ENCODE measurements at regions not wholly inside any gene's neighbourhood (a gene's known extent, or its start where the extent isn't known, plus 50 kb on each side); places are given as distances from the start of the nearest gene placed in this dataset.

GRCh38 chr22:48564995-48565394 lies 1262.7 kb downstream of the BRD1 start:
- CTCF ChIA-PET: interaction anchor here (0.7 to 0.8 kb wide), 2 partner anchors 16 to 37 kb away, joined by 3 read pairs; no protein-coding TSS in a partner anchor
- H3K9me3 ChIP-seq (ENCODE audit: control insufficient read depth, insufficient read depth, low read depth, low read length): no peaks in the 10 kb centered on the region
- POLR2A ChIA-PET: no interaction called here

DNA sequence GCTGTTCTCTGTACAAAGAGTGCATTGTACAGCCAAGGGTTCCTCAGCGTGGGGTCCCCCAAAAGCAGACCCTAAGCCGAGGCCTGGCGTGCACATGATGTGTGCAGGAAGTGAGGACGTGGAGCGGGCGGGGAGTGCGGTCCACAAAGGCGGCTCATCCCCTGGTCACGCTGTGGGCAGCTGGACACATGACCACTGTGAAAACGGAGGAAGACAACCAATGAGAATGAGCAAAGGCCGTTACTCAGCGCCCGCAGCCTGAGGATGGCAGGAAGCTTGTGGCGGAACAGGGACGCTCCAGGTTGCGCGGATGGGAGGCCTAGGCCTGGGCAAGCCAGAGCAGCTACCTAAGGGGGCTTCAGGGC lies 1263.7 kb downstream of the BRD1 start:
- TF ChIP-seq REPIN1 (tag by site-specific recombination; IDR thresholded peaks at IDR 0.05; ENCODE audit: low read depth) (no peak), ZNF596 (tag by site-specific recombination; IDR thresholded peaks at IDR 0.05) (no peak), ZNF791 (tag by site-specific recombination; IDR thresholded peaks at IDR 0.05) (no peak), ZSCAN30 (tag by site-specific recombination; IDR thresholded peaks at IDR 0.05) (no peak), ZNF292 (tag by site-specific recombination; IDR thresholded peaks at IDR 0.05; ENCODE audit: borderline replicate concordance, low read depth) (no peak), ZNF366 (tag by site-specific recombination; conservative IDR thresholded peaks at IDR 0.05) (no peak), ZNF530 (tag by site-specific recombination; IDR thresholded peaks at IDR 0.05; ENCODE audit: low read depth) (no peak), CTCF (tag by site-specific recombination; IDR thresholded peaks at IDR 0.05) (no peak), ZNF423 (tag by site-specific recombination; IDR thresholded peaks at IDR 0.05) (no peak), ZNF394 (tag by site-specific recombination; IDR thresholded peaks at IDR 0.05; ENCODE audit: borderline replicate concordance) (no peak), ZNF792 (tag by site-specific recombination; IDR thresholded peaks at IDR 0.05) (no peak), SETDB1 (IDR thresholded peaks at IDR 0.05; ENCODE audit: insufficient read length, low read length) (no peak), ZNF785 (tag by site-specific recombination; IDR thresholded peaks at IDR 0.05) (no peak), ZNF664 (tag by site-specific recombination; IDR thresholded peaks at IDR 0.05) (no peak), OVOL3 (tag by site-specific recombination; IDR thresholded peaks at IDR 0.05) (no peak), ZNF777 (tag by site-specific recombination; IDR thresholded peaks at IDR 0.05; ENCODE audit: borderline replicate concordance) (no peak), HOXD13 (CRISPR knock-in tag; IDR thresholded peaks at IDR 0.05; ENCODE audit: borderline replicate concordance) (no peak)
- TF ChIP-seq, protein P1, sequence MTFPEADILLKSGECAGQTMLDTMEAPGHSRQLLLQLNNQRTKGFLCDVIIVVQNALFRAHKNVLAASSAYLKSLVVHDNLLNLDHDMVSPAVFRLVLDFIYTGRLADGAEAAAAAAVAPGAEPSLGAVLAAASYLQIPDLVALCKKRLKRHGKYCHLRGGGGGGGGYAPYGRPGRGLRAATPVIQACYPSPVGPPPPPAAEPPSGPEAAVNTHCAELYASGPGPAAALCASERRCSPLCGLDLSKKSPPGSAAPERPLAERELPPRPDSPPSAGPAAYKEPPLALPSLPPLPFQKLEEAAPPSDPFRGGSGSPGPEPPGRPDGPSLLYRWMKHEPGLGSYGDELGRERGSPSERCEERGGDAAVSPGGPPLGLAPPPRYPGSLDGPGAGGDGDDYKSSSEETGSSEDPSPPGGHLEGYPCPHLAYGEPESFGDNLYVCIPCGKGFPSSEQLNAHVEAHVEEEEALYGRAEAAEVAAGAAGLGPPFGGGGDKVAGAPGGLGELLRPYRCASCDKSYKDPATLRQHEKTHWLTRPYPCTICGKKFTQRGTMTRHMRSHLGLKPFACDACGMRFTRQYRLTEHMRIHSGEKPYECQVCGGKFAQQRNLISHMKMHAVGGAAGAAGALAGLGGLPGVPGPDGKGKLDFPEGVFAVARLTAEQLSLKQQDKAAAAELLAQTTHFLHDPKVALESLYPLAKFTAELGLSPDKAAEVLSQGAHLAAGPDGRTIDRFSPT (tag by site-specific recombination; IDR thresholded peaks at IDR 0.05): no peak
- TF ChIP-seq, protein P2, sequence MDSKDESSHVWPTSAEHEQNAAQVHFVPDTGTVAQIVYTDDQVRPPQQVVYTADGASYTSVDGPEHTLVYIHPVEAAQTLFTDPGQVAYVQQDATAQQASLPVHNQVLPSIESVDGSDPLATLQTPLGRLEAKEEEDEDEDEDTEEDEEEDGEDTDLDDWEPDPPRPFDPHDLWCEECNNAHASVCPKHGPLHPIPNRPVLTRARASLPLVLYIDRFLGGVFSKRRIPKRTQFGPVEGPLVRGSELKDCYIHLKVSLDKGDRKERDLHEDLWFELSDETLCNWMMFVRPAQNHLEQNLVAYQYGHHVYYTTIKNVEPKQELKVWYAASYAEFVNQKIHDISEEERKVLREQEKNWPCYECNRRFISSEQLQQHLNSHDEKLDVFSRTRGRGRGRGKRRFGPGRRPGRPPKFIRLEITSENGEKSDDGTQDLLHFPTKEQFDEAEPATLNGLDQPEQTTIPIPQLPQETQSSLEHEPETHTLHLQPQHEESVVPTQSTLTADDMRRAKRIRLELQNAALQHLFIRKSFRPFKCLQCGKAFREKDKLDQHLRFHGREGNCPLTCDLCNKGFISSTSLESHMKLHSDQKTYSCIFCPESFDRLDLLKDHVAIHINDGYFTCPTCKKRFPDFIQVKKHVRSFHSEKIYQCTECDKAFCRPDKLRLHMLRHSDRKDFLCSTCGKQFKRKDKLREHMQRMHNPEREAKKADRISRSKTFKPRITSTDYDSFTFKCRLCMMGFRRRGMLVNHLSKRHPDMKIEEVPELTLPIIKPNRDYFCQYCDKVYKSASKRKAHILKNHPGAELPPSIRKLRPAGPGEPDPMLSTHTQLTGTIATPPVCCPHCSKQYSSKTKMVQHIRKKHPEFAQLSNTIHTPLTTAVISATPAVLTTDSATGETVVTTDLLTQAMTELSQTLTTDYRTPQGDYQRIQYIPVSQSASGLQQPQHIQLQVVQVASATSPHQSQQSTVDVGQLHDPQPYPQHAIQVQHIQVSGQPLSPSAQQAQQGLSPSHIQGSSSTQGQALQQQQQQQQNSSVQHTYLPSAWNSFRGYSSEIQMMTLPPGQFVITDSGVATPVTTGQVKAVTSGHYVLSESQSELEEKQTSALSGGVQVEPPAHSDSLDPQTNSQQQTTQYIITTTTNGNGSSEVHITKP (tag by site-specific recombination; IDR thresholded peaks at IDR 0.05): no peak
- TF ChIP-seq, protein P3, sequence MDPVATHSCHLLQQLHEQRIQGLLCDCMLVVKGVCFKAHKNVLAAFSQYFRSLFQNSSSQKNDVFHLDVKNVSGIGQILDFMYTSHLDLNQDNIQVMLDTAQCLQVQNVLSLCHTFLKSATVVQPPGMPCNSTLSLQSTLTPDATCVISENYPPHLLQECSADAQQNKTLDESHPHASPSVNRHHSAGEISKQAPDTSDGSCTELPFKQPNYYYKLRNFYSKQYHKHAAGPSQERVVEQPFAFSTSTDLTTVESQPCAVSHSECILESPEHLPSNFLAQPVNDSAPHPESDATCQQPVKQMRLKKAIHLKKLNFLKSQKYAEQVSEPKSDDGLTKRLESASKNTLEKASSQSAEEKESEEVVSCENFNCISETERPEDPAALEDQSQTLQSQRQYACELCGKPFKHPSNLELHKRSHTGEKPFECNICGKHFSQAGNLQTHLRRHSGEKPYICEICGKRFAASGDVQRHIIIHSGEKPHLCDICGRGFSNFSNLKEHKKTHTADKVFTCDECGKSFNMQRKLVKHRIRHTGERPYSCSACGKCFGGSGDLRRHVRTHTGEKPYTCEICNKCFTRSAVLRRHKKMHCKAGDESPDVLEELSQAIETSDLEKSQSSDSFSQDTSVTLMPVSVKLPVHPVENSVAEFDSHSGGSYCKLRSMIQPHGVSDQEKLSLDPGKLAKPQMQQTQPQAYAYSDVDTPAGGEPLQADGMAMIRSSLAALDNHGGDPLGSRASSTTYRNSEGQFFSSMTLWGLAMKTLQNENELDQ (tag by site-specific recombination; IDR thresholded peaks at IDR 0.05; ENCODE audit: low read depth): no peak
- Histone ChIP-seq H3K27ac (ENCODE audit: extremely low read depth, low read depth, low read length) (no peak overlapping the region), H3K36me3 (ENCODE audit: control insufficient read depth in 2 of 2, insufficient read depth in 1 of 2, low read length in 2 of 2) (no peaks in the 10 kb centered on the region), H3K4me1 (ENCODE audit: control insufficient read depth, insufficient read depth, low read length) (no peaks in the 10 kb centered on the region), H3K9me3 (ENCODE audit: control insufficient read depth, insufficient read depth, low read depth, low read length) (no peaks in the 10 kb centered on the region), H3K4me3 (ENCODE audit: low read depth, low read length) (no peak overlapping the region)
- CTCF ChIA-PET: interaction anchor here (0.8 to 1.1 kb wide), 2 partner anchors 9 to 36 kb away, joined by 3 to 5 read pairs; no protein-coding TSS in a partner anchor
- POLR2A ChIA-PET: no interaction called here

More at GRCh38 chr22:48564995-48565394, 1262.7 kb downstream of the BRD1 start:
- Histone ChIP-seq H3K27ac (ENCODE audit: extremely low read depth, low read depth, low read length) (no peak overlapping the region), H3K4me1 (ENCODE audit: control insufficient read depth, insufficient read depth, low read length) (no peaks in the 10 kb centered on the region), H3K36me3 (ENCODE audit: control insufficient read depth in 2 of 2, insufficient read depth in 1 of 2, low read length in 2 of 2) (no peaks in the 10 kb centered on the region), H3K4me3 (ENCODE audit: low read depth, low read length) (no peak overlapping the region)
- TF ChIP-seq ZNF155 (tag by site-specific recombination; IDR thresholded peaks at IDR 0.05): no peak
- TF ChIP-seq ZNF677 (tag by site-specific recombination; IDR thresholded peaks at IDR 0.05): no peak
- TF ChIP-seq ZNF830 (tag by site-specific recombination; IDR thresholded peaks at IDR 0.05; ENCODE audit: low read depth): no peak
- peak; percentile 38 for TF ChIP-seq ZIC2 (tag by site-specific recombination; IDR thresholded peaks at IDR 0.05)
